DMS153 treated with DMSO at 0.1 percent for 48 hours (cell line): ENCODE measurements at regions not wholly inside any gene's neighbourhood (a gene's known extent, or its start where the extent isn't known, plus 50 kb on each side); places are given as distances from the start of the nearest gene placed in this dataset.
"Not testable (repeated sequence)": the region's sequence is repeated elsewhere in the genome, so short reads cannot be mapped to it uniquely, and the experiment has no call there.

Experiments
- DNase-seq: peaks from one replicate; lab custom pipeline; 2025; ENCODE audit not compliant: unreplicated experiment; lab: John Stamatoyannopoulos, UW

- DNase-seq = not testable (repeated sequence)
Measured at GRCh38 chr12:124373701-124374100, 78.8 kb downstream of the RFLNA start.

GRCh38 chr12:124372831-124373230, 77.9 kb downstream of the RFLNA start:
- DNase-seq = no peak

GRCh38 chr12:124371970-124372555, 77.2 kb downstream of the RFLNA start:
- no peak for DNase-seq

GRCh38 chr12:124371366-124371765, 76.5 kb downstream of the RFLNA start:
- DNase-seq = no peak

DNA sequence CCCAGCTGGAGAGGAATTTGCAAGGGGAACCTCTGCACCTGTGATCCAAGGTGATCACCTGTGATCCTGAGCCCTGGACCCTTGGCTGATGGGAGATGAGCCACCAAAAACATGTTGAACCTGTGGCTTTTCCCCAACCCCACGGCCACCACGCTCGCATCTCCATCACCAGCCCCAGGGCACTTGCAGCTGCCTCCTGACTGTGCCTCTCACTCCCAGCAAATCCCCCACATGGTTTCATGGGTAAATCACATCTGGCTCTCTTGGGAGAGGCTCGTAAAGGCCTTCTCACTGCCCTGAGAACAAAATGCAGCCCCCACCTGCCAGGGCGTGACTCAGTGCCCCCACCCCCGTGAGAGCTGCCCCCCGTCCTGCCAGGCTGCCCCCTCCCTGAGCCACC, 76.0 kb downstream of the RFLNA start:
- DNase-seq = no peak

DNA sequence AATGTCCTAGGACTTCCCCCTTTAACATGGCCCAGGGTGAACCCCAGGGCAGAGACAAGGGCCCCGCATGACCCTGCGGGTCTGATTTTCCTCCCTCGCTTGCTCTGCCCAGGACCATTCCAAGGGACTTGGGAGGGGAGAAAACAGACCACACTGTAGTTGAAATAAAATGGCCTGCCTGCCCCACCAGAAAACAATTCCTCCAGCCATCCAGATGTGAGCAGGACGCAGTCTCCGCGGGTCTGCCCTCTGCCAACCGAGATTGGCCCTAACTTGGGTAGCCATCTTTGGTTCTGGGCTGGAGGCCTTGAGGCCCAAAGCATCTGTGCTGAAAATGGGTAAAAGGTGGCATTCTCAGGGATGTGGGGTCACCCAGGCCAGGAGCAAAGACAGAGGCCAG, 75.5 kb downstream of the RFLNA start:
- DNase-seq = no peak

DNA sequence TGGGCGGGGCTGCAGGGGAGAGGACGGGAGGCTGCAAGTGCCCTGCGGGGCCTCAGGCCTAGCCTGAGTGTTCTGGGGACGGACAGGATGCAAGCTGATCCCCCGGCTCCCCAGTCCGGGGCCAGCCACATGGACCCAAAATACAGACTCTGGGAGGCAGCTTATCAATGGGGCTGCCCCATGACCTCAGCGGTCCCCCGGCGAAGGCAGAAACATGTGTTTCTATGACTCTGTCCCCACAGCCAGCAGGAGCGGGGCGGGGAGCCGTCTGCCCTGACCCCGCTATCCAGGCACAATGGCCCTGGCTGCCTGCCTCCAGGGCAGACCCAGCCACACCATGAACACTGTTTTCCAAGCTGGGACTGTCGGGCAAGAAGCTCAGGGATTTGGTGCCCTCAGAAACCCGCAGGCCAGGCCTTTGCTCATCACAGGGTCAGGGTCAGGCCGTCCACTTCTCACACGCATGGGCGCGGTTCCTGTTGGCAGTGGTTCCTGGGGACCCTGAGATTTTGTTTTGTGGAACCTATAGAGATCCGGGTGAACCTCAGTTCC, 75.0 kb downstream of the RFLNA start:
- DNase-seq = no peak

DNA sequence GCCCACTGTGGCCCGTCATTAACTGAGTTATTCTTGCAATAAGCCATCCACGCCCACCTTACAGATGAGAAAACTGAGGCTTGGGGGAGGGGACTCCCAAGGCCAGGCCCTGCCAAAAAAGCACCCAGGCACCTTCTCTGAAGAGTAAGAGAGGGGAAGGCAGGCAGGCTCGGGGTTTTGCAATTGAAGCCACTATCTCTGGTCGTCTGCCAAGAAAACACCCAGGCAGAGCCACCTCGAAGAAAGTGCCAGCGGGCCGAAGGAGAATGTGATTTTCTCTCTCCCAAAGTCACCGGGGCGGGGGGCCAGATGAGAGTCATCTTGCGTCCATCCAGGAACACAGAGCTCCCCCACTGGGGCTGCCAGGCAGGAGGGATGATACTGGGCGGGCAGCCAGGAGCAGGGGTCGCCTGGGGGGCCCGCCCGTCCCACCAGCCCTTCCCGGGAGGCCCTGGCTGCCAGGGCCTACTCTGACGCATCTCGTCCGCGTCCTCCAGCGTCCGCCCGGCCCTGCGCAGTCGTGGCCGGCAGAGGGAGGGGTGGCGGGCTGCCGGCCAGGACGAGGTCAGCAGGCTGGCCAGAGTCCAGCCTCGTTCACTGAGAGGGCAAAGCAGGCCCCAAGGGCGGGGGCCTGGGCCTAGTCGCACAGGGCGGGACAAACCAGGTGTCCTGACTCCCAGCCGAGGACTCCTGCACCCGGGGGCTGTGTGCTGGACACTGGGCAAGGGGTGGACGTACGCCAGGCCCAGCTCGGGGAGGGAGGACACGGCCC, 74.3 kb downstream of the RFLNA start:
- no peak for DNase-seq

DNA sequence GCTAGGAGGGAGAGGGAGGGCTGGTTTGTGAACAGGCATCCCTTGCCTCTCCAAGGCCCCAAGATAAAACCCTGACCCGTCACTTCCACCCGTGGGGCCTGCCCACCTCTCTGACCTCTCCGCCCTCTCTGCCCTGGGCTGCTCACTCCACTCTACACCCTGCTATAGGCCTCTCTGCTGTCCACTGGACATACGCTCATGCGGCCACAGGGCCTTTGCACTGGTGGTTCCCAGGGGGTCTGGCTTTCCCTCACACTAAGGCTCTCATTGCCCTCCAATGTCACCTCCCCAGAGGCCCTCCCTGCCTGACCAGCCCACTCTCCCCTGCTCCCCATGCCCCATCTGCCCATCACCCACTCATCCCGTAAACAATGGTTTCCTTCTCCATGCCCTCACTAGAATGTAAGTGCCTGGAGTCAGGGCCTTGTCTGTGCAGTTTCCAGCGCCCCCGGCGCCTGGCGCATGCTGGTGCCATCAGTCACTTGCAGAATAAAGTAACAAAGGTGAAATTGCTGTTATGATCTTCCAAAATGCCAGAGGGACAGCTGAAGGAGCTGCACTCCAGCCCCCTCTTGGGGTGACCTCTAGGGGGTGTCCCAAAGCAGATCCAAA, 73.6 kb downstream of the RFLNA start:
- no peak for DNase-seq

- no peak for DNase-seq
Measured at GRCh38 chr12:124365726-124366430, 71.0 kb downstream of the RFLNA start.
